ENCODE measurements at regions not wholly inside any gene's neighbourhood (a gene's known extent, or its start where the extent isn't known, plus 50 kb on each side); places are given as distances from the start of the nearest gene placed in this dataset.
"Not testable (repeated sequence)": the region's sequence is repeated elsewhere in the genome, so short reads cannot be mapped to it uniquely, and the experiment has no call there.

GRCh38 chr2:16368951-16369350 lies 296.7 kb downstream of the CYRIA start:
- no peak for DNase-seq (ENCODE audit: low read depth, low spot score)

DNA sequence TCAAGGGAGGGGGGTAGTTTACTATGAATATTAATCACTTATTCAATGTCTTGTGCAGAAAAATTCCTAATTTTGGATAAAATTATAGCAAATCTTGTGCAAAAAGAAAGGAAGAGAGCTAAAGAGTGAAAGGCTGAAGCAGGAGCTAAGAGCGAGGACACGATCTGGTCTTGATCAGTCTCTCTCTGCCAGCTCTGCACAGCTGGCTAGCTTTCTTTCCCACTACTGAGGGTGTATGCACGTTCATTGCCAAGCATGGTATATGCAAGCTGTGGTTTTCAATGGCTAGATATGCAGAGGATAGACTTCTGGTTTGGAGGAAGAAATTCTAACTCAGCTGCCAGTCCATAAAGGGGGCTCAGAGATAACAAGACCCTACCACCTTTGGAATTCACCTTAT lies 297.3 kb downstream of the CYRIA start:
- DNase-seq (ENCODE audit: low read depth, low spot score) = no peak

GRCh38 chr2:16365366-16365765 lies 300.3 kb downstream of the CYRIA start:
- no peak for DNase-seq (ENCODE audit: low read depth, low spot score)

DNA sequence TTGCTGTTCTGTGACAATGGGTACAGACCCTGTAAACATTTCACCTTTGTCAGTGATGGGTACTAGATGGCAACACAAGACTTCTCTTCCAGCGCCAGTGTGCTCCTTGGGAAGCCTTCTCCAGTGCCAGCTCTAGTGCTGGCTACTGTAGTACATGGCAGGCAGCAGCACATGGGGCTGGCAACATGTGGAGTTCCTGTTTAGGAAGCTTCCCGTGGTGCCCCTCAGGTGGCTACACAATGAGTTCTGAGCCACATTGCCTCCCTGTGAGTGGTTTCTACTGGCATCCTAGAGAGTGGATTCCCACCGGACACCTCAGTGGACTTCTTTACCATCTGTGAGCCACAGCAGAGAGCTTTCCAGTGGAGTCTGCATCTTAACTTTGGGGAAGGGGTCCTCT lies 302.1 kb downstream of the CYRIA start:
- no peak for DNase-seq (ENCODE audit: low read depth, low spot score)

- no peak for DNase-seq (ENCODE audit: low read depth, low spot score)
Measured at GRCh38 chr2:16362611-16363010, 303.0 kb downstream of the CYRIA start.

GRCh38 chr2:16361261-16361995 lies 304.2 kb downstream of the CYRIA start:
- DNase-seq (ENCODE audit: low read depth, low spot score) = no peak

DNA sequence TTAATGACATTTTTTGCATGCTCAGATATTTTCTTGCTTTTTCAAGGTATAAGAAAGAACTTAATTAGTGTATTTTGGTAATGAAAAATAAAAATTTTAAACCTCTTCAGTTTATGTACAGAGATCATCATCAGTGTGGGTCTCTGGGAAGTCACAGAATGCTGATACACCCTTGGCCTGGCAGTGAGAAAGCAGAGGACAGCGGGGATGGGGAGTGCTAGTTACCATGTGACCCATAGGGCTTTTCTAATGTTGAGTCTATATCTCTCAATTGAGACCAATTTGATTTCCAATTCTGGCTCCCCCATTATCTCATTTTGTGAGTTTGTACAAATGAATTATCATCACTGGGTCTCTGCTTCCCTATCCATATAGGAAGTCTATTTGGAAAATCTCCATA lies 305.7 kb downstream of the CYRIA start:
- no peak for DNase-seq (ENCODE audit: low read depth, low spot score)

- DNase-seq (ENCODE audit: low read depth, low spot score) = no peak
Measured at GRCh38 chr2:16357188-16357587, 308.4 kb downstream of the CYRIA start.

GRCh38 chr2:16351541-16351940 lies 314.1 kb downstream of the CYRIA start:
- DNase-seq (ENCODE audit: low read depth, low spot score) = no peak

- no peak for DNase-seq (ENCODE audit: low read depth, low spot score)
Measured at GRCh38 chr2:16351137-16351536, 314.5 kb downstream of the CYRIA start.

- DNase-seq (ENCODE audit: low read depth, low spot score) = no peak
Measured at GRCh38 chr2:16350211-16350610, 315.4 kb downstream of the CYRIA start.

DNA sequence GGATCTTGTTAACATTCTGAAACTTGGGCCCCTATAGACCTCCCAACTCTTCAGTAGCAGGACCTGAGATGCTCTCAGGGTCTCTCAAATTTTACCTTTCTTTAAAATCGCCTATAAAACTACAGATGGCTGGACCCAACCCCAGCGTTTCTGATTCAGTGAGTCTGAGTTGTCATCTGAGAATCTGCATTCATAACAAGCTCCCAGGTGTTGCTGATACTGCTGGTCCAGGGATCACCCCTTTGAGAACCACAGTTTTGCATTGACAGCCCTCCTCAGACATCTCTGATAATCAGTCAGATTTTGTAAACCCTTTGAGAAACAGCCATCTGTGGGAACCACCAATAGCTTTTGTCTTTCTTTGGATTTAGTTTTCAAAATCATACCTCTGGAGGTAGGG lies 315.8 kb downstream of the CYRIA start:
- no peak for DNase-seq (ENCODE audit: low read depth, low spot score)

DNA sequence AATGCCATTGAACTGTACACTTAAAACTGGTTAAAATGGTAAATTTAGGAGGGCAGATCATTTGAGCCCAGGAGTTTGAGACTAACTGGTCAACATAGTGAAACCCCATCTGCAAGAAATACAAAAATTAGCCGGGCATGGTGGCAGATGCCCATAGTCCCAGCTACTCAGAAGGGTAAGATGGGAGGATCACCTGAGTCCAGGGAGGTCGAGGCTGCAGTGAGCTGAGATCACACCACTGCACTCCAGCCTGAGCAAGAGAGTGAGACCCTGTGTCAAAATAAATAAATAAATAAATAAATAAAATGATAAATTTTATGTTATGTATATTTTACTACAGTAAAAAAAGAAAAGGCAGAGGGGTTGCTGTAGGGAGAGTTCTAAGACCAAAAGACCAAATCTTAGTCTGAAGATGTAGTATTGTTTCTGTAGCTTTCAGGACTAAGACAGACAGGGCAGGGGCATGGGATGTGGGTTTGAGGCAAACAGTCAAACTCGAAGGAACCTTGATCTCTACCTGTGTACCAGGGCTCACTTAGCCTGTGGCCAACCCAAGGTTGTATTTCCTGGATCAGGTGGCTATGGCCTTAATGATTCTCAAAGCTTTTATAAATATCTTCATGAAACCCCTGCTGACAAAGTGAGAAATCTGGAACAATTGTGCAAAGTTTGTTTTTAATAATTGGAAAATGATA lies 316.7 kb downstream of the CYRIA start:
- no peak for DNase-seq (ENCODE audit: low read depth, low spot score)

DNA sequence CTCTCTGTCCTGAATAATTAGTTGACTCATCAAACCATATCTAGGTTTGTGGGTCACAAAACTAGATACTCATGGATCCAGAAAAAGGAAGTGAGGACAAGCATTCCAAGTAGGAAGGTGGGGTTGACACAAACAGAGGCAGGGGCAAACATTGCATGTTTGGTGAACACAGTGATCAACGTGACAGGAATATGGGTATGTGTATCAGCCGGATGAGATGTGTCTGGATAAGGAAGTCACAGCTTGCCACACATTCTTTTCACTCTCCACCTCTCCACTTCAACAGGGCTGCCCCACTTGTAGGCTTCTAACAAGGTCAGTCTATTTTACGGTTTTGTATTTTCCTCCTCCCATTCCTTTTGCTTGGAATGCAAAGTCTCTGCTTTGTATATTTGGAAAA lies 319.0 kb downstream of the CYRIA start:
- DNase-seq (ENCODE audit: low read depth, low spot score) = no peak

- not testable (repeated sequence) for DNase-seq (ENCODE audit: low read depth, low spot score)
Measured at GRCh38 chr2:16345231-16345630, 320.4 kb downstream of the CYRIA start.

DNA sequence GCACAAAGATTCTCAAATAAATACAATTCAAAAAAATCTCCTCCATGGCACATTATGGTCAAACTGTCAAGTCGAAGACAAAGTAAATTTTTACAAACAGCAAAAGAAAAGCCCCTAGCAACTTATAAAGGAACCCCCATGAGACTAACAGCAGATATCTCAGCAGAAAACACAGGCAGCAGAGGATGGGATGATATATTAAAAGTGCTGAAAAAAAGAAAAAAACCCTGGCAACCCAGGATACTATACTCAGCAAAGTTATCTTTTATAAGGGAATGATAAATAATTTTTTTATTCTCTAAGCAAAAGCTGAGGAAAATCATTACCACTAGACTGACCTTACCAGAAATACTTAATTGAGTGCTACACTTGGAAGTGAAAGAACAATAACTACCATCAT lies 326.4 kb downstream of the CYRIA start:
- DNase-seq (ENCODE audit: low read depth, low spot score) = no peak

- DNase-seq (ENCODE audit: low read depth, low spot score) = no peak
Measured at GRCh38 chr2:16338026-16338425, 327.6 kb downstream of the CYRIA start.

- DNase-seq (ENCODE audit: low read depth, low spot score) = no peak
Measured at GRCh38 chr2:16336916-16337315, 328.7 kb downstream of the CYRIA start.

GRCh38 chr2:16336491-16336890 lies 329.1 kb downstream of the CYRIA start:
- no peak for DNase-seq (ENCODE audit: low read depth, low spot score)

- no peak for DNase-seq (ENCODE audit: low read depth, low spot score)
Measured at GRCh38 chr2:16335947-16336346, 329.7 kb downstream of the CYRIA start.

DNA sequence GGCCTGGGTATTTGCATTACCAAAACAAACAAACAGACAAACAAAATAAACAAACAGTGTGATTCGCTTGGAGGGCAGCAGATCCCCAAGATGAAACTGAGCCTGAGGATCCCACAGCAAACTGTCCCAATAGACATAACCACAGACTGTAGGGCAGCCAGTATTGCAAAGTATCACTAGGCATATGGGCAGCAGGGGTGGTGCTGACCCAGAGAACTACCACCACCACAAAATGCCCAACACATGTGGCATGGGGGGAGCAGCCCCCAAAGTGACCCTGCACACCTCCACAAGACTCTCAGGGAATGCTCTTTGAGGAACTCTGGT lies 330.1 kb downstream of the CYRIA start:
- no peak for DNase-seq (ENCODE audit: low read depth, low spot score)

DNA sequence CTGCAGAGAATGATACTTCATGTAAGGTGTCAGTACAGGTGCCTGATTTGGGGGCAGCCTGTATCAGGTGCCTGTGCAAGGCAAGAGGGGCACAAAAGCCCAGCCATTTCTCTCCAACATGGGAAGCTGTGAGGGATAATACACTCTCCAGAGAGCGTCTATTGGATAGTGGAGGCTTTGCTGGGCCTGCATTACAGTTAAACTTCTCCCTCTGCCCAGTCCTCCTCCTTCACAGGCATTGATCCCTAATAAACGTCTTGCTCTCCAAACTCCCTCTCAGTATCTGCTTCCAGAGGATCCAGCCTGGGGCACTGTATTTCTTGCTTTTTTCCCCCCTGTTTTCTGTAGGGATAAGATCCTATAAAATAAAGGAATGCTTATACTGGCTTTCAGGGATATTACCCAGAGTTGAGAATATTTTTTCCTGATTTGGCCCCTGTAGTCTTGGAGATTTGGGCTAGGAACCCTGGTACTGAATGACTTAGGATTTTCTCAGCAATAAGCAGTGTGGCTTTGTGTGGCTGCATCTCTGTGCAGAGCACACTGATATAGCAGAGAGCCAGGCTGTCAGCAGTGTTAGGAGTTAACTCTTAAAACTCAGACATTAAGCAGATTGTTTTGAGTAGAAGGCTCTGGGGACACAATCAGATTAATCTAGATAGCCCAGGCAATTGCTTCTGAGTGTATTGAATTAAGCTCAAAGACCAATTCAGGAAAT lies 330.6 kb downstream of the CYRIA start:
- no peak for DNase-seq (ENCODE audit: low read depth, low spot score)

DNA sequence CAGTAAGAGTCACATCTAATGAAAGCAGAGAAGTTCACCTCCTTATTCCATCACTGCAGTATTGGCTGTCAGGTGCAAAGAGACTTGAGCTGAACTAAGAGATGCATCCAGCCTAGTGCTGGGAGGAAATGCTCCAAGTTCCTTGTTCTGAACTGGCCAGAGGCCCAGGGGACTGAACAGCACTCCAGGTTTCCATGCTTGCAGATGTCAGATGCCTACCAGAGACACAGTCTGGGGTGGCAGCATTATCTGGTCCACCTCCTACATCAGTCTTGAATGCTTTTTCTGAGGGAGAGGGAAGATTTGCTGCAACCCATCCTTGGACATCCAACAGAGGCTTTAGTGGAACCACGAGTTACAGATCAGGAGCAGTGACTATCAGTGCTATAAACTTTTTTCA lies 331.3 kb downstream of the CYRIA start:
- no peak for DNase-seq (ENCODE audit: low read depth, low spot score)

Data from iPS DF 19.7 (cell line).